ENCODE measurements at regions not wholly inside any gene's neighbourhood (a gene's known extent, or its start where the extent isn't known, plus 50 kb on each side); places are given as distances from the start of the nearest gene placed in this dataset.

DNA sequence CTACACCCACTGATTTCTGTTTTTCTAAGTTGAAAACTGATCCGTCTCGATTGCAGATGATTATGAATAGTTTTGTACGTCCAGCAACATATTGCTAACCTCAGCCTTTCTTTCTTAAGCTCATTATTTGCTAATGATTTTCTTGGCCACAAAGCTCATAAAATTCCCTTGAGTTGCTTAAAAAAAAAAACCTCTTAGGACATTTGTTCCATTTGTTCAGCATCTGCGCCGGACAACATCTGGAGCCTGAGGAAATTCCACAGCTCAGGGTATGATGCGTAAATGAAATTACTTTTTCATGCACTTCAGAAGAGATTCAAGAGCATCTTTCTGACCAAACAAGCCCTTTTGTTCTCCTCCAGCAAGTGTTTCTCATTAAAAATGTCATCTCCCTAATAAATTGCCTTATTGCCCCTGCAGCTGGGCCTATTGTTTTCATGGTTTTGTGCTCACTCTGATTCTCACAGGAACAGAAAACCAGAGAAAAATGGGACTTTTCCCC is 249.1 kb upstream of the MCTP2 start:
- TF ChIP-seq IRF2 (CRISPR knock-in tag; IDR thresholded peaks at IDR 0.05; ENCODE audit: borderline replicate concordance, low read depth) = no peak
- TF ChIP-seq ATF1 (CRISPR knock-in tag; IDR thresholded peaks at IDR 0.05) = no peak
